HEK293T (cell line): ENCODE measurements at regions not wholly inside any gene's neighbourhood (a gene's known extent, or its start where the extent isn't known, plus 50 kb on each side); places are given as distances from the start of the nearest gene placed in this dataset.

Experiments used
- ELF4 ChIP-seq: fragments of 450-650 bp; IDR thresholded peaks from 2 replicates; pipeline ENCODE4 v1.6.1; 2017; ENCODE audit warnings: antibody characterized with exemption
- HDGF ChIP-seq: fragments of 450-650 bp; IDR thresholded peaks from 2 replicates; pipeline ENCODE4 v1.6.1; 2017; ENCODE audit warnings: antibody characterized with exemption, borderline replicate concordance
- NFRKB ChIP-seq: fragments of 450-650 bp; IDR thresholded peaks from 2 replicates; pipeline ENCODE4 v1.6.1; 2016; ENCODE audit warnings: mild to moderate bottlenecking, moderate library complexity
- SP1 ChIP-seq: fragments of 450-650 bp; IDR thresholded peaks from 2 replicates; pipeline ENCODE4 v1.6.1; 2017
- SUZ12 ChIP-seq: fragments of 450-650 bp; IDR thresholded peaks from 2 replicates; pipeline ENCODE4 v1.6.1; 2016; ENCODE audit warnings: mild to moderate bottlenecking

- TF ChIP-seq NFRKB (no peak), ELF4 (no peak), HDGF (no peak), SP1 (no peak), SUZ12 (no peak)
Measured at GRCh38 chr18:10168477-10168876, 254.7 kb downstream of the VAPA start.
